ENCODE measurements at regions not wholly inside any gene's neighbourhood (a gene's known extent, or its start where the extent isn't known, plus 50 kb on each side); places are given as distances from the start of the nearest gene placed in this dataset.

DNA sequence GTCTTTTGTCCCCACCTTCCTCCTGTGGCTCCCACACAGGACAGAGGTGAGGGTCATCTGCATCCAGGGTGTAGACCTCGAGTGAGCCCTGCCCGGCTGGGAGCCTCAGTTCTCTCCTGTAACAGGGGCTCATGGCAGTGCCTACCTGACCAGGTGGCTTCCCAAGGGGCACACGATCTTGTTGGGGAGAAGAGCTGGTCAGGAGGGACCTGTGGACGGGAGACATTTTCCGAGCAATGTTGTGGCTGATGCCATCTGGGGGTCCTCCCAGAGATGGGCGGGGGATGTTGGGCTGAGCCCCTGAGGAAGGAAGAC lies 51.9 kb downstream of the CEBPB start:
- H3K27ac ChIP-seq (ENCODE audit: low read length), result no peak overlapping the region
- H3K27me3 ChIP-seq (ENCODE audit: control insufficient read depth, insufficient read depth), result no peaks in the 10 kb centered on the region
- DNase-seq, result no peak
- ATAC-seq, result no peak
- H3K4me1 ChIP-seq (ENCODE audit: control insufficient read depth, insufficient read depth, low read length), result no peaks in the 10 kb centered on the region
- intact Hi-C loops (cut with DNase I), result no loop called here
- no peak overlapping the region for H3K4me3 ChIP-seq (ENCODE audit: low read length)
- H3K9me3 ChIP-seq (ENCODE audit: control insufficient read depth, low read length), result no peaks in the 10 kb centered on the region
- 69% methylated on average over 6 of the region's 6 CpGs for WGBS

DNA sequence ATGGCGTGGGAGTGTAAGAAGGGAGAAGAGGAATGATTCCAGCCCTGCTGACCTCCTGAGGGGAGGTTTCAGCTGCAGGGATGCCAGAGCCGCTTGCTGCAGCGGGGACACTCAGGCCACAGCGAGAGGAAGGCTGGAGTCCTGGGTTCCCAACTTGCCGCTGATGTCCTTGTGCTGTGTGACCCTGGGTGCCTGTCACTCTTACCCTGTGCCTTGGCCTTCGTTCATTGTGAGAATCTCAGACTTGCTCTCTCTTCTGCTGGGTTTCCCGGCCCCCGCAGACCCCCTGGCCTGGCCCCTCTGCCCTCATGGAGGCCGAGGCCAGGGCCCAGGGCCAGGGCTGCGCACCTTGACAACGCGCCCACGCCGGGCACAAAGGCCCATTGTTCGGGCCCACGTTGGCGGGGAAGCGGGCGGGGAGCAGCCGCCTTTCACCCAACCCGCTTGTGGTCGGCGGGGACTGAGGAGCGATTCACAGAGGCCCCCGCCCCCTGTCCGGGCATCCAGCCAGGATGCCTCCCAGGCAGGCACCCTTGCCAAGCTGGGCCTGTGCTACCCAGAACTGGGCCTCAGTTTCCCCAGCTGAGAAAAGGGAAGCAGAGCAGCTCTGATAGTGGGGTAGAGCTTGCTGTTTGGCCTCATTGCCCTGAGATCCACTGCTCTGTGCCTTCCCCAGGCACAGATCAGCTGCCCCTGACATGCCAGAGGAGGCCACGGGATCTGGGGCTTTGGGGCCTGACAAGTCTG lies 52.4 kb downstream of the CEBPB start:
- no peaks in the 10 kb centered on the region for H3K27me3 ChIP-seq (ENCODE audit: control insufficient read depth, insufficient read depth)
- H3K4me1 ChIP-seq (ENCODE audit: control insufficient read depth, insufficient read depth, low read length), result no peaks in the 10 kb centered on the region
- 48% methylated on average over 27 of the region's 27 CpGs for WGBS
- H3K4me3 ChIP-seq (ENCODE audit: low read length), result no peak overlapping the region
- H3K27ac ChIP-seq (ENCODE audit: low read length), result no peak overlapping the region
- ATAC-seq (peak in 1 of 2 donors; percentile 44), DNase-seq (peak in 1 of 3 donors; percentile 70)
- H3K9me3 ChIP-seq (ENCODE audit: control insufficient read depth, low read length), result no peaks in the 10 kb centered on the region
- intact Hi-C loops (cut with DNase I), result no loop called here

DNA sequence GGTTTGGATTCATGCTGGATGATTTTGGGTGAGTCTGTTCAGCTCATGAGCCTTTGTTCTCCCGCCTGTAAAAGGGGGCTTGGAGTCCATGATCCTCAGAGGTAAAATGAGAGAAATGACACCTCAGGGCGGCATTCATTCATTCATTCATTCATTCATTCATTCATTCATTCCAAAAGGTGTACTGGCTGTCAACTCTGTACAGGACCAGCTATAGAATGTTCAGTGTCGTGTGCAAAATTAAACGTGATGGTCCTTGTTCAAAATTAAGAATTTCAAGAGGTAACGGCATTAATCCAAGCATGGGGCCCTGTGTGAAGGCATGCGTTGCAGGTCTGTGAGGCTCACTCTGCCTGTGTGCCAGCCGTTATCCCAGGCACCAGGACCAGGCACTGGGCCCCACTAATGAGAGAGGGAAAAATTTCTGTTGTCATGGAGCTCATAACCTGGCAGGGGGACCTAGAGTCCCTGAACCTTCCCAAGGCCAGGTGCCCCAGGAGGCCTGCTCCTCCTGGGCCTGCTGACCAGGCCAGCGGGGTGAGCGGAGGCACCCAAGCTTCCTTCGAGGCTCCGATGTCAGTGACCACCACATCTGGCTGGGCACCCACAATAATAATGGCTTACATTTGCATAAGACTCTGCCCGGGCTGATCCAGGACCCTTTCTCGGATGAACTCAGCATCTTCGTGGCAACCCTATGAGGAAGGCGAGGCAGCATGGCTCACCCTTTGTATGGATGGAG lies 53.2 kb downstream of the CEBPB start:
- intact Hi-C loops (cut with DNase I), result no loop called here
- no peak for DNase-seq
- no peak overlapping the region for H3K27ac ChIP-seq (ENCODE audit: low read length)
- H3K4me3 ChIP-seq (ENCODE audit: low read length), result no peak overlapping the region
- H3K9me3 ChIP-seq (ENCODE audit: control insufficient read depth, low read length), result no peaks in the 10 kb centered on the region
- H3K4me1 ChIP-seq (ENCODE audit: control insufficient read depth, insufficient read depth, low read length), result no peaks in the 10 kb centered on the region
- WGBS, result 89% methylated on average over 15 of the region's 15 CpGs
- no peaks in the 10 kb centered on the region for H3K27me3 ChIP-seq (ENCODE audit: control insufficient read depth, insufficient read depth)
- no peak for ATAC-seq

DNA sequence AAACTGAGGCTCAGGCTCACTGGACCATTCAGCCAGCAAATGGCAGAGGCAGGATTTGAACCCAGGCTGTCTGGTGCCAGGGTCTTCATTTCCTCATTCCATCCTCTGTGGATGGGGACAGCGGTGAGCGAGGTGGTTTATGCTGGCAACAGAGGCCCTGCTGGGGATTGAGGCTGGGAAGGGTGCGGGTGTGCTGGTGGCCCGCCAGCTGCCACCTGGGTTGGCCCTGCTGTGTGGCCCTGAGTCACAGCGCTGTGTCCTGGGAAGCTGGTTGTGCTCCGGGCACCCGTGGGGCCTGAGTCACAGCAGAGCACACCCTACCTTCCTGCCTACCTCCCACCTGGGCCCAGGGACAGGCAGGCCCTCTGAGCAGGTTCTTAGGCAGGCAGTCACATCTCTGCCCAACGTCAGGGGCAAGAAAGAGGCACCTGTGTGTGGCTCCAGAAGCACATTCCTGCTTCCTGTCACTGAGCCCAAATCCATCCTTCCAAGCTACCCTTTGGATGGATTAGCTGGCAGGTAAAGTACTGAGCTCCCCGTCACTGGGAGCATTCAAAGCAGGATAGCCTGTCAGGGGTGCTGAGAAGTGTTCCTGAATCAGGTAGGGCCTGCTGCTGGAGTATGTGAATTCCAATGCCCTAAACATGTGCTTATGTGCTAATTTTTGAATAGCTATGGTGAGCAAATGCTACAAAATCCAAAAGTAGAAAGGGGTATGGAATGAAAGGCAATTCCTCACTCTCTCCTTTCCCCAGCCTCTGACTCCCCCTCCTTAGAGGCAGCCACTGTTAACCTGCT lies 53.9 kb downstream of the CEBPB start:
- WGBS, result 89% methylated on average over 9 of the region's 9 CpGs
- H3K4me1 ChIP-seq (ENCODE audit: control insufficient read depth, insufficient read depth, low read length), result no peaks in the 10 kb centered on the region
- no peaks in the 10 kb centered on the region for H3K9me3 ChIP-seq (ENCODE audit: control insufficient read depth, low read length)
- no peak overlapping the region for H3K27ac ChIP-seq (ENCODE audit: low read length)
- intact Hi-C loops (cut with DNase I), result no loop called here
- no peak overlapping the region for H3K4me3 ChIP-seq (ENCODE audit: low read length)
- DNase-seq, result no peak
- no peak for ATAC-seq
- H3K27me3 ChIP-seq (ENCODE audit: control insufficient read depth, insufficient read depth), result no peaks in the 10 kb centered on the region

DNA sequence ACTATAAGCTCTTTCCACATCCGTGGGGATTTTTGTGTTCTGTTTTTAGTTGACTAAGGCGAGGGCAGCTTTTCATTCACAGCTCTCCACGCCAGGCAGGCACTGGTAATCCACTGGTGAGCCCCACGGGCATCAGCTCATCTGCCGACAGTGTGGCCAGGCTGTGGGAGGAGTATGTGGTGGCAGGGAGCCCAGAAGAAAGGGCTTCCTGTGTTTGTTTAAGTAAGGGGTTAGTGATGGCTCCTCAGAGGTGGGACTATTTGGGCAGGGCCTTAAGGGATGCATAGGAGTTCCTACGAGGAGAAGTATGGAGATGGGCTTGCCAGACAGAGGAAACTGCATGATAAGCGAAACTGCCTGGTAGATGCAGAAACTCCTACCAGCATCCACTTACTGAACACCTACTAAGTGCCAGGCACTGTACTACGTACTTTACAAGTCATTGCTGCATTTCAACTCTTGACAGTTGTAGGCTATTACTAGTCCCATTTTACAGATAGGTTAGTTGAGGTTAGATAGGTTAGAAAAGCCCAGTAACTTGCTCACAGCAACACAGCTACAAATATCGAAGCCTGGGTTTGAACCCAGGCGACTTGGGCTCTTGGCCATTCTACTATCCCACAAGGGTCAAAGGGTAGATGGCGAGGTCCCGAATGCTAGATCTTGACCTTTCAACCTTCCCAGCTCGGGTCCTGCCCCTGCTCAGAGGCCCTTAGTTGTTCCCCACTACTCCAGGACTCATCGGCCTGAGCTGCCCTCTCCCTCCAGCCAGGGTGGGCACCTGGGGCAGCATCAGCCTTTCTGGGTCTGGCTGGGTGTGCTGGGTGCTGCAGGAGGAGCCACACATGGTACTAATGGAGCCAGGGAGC lies 55.1 kb downstream of the CEBPB start:
- no peaks in the 10 kb centered on the region for H3K4me1 ChIP-seq (ENCODE audit: control insufficient read depth, insufficient read depth, low read length)
- intact Hi-C loops (cut with DNase I), result no loop called here
- 71% methylated on average over 14 of the region's 14 CpGs for WGBS
- H3K4me3 ChIP-seq (ENCODE audit: low read length), result no peak overlapping the region
- H3K9me3 ChIP-seq (ENCODE audit: control insufficient read depth, low read length), result no peaks in the 10 kb centered on the region
- DNase-seq, result no peak
- H3K27ac ChIP-seq (ENCODE audit: low read length), result no peak overlapping the region
- no peak for ATAC-seq
- no peaks in the 10 kb centered on the region for H3K27me3 ChIP-seq (ENCODE audit: control insufficient read depth, insufficient read depth)

DNA sequence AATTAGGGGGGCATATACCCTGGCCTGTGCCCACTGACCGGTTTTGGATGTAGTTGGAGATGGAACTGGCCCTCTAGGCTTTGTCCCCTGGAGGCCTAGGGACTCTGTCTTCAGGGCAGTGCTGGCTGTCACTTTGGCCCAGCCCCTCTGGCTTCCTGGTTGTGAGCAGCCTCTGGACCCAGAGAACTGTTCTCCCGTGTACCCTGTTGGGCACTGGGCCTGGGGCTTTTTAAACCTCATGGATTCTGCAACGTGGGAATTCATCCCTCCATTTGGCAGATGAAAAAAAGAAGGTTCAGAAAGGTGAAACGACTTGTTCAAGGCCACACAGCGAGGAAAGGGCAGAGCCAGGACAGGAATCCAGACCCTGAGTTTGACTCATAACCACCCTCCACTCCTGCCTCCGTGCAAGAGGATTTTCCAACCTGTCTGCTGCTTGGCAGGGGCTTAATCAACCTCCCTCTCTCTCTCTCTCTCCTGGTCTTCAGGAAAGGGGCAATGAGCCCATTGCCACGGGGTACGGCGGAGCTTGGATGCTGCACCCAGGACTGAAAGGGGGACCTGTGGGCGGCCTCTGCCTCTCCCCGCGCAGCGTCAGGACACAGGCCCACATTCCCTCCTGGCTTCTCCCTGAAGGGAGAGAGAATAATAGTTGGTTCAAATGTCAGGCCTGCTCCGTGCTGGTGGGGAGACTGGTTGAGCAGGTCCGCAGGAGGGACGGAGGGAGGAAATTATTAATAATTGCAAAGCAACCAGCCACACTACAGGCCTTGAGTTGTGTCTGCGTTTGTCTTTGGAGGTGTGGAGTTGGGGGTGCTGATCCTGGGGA lies 56.0 kb downstream of the CEBPB start:
- Histone ChIP-seq H3K4me1 (ENCODE audit: control insufficient read depth, insufficient read depth, low read length) (no peaks in the 10 kb centered on the region), H3K9me3 (ENCODE audit: control insufficient read depth, low read length) (no peaks in the 10 kb centered on the region), H3K27me3 (ENCODE audit: control insufficient read depth, insufficient read depth) (no peaks in the 10 kb centered on the region), H3K4me3 (ENCODE audit: low read length) (no peak overlapping the region), H3K27ac (ENCODE audit: low read length) (no peak overlapping the region)
- no peak for ATAC-seq
- 87% methylated on average over 17 of the region's 17 CpGs for WGBS
- no peak for DNase-seq
- intact Hi-C loops (cut with DNase I), result no loop called here

DNA sequence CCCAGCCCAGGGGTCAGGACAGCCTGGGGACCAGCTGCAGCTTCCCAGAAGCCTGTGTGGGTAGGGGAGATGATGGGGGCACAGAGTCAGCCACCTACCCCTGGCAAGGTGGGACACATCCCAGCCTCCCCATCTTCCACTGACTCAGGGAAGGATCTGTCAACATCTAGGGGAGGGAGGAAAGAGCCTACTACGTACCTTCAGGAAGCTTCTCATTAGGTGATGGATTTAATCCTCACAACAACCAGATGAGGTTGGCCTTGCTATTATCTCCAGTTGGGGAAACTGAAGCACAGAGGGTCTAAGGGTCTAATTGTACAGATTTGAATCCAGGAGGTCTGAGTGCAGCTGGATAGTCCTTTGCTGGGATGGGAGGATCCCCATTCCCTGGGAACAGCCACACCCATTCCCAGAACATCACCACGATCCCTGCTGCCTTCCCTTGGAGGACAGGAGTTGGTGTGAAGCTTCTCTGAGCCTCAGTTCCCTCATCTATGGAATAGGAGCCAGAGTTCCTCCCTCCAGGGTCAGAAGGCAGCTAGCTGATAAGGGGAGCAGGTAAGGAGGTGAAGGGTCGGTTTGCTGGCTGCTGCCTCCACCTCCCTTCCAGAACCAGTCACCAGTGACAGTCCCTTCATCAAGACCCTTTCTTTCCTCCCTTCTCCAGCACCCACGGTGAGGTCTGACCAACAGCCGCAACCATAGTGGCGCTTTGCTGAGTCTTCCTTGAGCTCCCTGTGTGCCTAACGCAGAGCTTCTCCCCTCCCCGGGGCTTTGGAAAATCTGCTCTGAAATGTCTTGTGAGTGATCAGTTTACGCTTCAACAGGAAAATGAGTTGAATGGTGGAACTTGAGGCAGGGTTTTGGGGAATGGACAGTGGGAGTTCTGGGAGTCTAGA lies 56.8 kb downstream of the CEBPB start:
- no peak for DNase-seq
- no peaks in the 10 kb centered on the region for H3K9me3 ChIP-seq (ENCODE audit: control insufficient read depth, low read length)
- ATAC-seq, result no peak
- H3K4me3 ChIP-seq (ENCODE audit: low read length), result no peak overlapping the region
- H3K27ac ChIP-seq (ENCODE audit: low read length), result no peak overlapping the region
- intact Hi-C loops (cut with DNase I), result no loop called here
- H3K27me3 ChIP-seq (ENCODE audit: control insufficient read depth, insufficient read depth), result no peaks in the 10 kb centered on the region
- no peaks in the 10 kb centered on the region for H3K4me1 ChIP-seq (ENCODE audit: control insufficient read depth, insufficient read depth, low read length)
- 89% methylated on average over 9 of the region's 9 CpGs for WGBS

DNA sequence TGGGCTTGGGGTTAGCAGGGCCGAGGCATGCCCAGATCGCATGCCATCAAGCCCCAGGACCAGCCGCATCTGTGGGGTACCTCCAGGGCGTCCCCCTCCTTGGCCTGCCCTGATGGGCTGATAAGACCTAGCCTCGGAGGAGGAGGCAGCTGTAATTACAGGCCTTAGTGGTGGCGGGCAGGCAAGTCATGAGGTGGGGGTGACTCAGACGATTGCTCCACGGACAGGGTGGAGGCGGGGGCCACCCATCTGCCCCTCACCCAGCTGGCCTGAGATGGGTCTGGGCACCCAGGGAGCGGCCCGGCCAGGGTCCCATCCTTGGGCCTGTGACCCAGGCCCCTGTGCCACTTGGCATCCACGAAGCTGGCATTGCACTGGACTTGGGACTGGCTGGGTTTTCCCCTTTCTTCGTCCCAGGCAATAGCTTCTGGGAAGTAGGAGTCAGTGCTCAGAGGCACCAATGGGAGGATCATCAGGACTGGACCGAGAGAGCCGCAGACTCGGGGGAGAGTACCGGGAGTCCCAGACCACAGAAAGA lies 57.5 kb downstream of the CEBPB start:
- DNase-seq (peak in 1 of 3 donors; percentile 39), ATAC-seq (no peak)
- intact Hi-C loops (cut with DNase I), result no loop called here
- H3K27me3 ChIP-seq (ENCODE audit: control insufficient read depth, insufficient read depth), result no peaks in the 10 kb centered on the region
- 86% methylated on average over 17 of the region's 17 CpGs for WGBS
- H3K9me3 ChIP-seq (ENCODE audit: control insufficient read depth, low read length), result no peaks in the 10 kb centered on the region
- no peak overlapping the region for H3K27ac ChIP-seq (ENCODE audit: low read length)
- no peak overlapping the region for H3K4me3 ChIP-seq (ENCODE audit: low read length)
- no peaks in the 10 kb centered on the region for H3K4me1 ChIP-seq (ENCODE audit: control insufficient read depth, insufficient read depth, low read length)
